Testis (tissue), 2 donors: ENCODE measurements at regions not wholly inside any gene's neighbourhood (a gene's known extent, or its start where the extent isn't known, plus 50 kb on each side); places are given as distances from the start of the nearest gene placed in this dataset.

Experiments used
- POLR2A ChIP-seq: fragments of 450-650 bp; IDR thresholded peaks from one replicate; pipeline ENCODE4 v1.6.1; 2017; ENCODE audit warnings: antibody characterized with exemption, mild to moderate bottlenecking, moderate library complexity
- TF ChIP-seq, protein P1 (sequence below), 3 experiments: fragments of 450-650 bp in 2 of 3; fragments of 200-600 bp in 1 of 3; sonication (generic) in 1 of 3; IDR thresholded peaks; one replicate each; pipeline ENCODE4 v1.5.1; 2016 to 2019; ENCODE audit warnings: antibody characterized with exemption in 3 of 3, mild to moderate bottlenecking in 2 of 3, moderate library complexity in 1 of 3

- TF ChIP-seq, protein P1, sequence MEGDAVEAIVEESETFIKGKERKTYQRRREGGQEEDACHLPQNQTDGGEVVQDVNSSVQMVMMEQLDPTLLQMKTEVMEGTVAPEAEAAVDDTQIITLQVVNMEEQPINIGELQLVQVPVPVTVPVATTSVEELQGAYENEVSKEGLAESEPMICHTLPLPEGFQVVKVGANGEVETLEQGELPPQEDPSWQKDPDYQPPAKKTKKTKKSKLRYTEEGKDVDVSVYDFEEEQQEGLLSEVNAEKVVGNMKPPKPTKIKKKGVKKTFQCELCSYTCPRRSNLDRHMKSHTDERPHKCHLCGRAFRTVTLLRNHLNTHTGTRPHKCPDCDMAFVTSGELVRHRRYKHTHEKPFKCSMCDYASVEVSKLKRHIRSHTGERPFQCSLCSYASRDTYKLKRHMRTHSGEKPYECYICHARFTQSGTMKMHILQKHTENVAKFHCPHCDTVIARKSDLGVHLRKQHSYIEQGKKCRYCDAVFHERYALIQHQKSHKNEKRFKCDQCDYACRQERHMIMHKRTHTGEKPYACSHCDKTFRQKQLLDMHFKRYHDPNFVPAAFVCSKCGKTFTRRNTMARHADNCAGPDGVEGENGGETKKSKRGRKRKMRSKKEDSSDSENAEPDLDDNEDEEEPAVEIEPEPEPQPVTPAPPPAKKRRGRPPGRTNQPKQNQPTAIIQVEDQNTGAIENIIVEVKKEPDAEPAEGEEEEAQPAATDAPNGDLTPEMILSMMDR (IDR thresholded peaks at IDR 0.05): no peak
- no peak for TF ChIP-seq POLR2A
These were observed 228.2 kb upstream of the DDI1 start for GRCh38 chr11:103808252-103808651.
